GM18907 (cell line): ENCODE measurements at regions not wholly inside any gene's neighbourhood (a gene's known extent, or its start where the extent isn't known, plus 50 kb on each side); places are given as distances from the start of the nearest gene placed in this dataset.

ENCODE experiments used
- ATAC-seq: cut with Tn5 transposase; IDR thresholded peaks from one replicate; pipeline ENCODE4 v1.9.1; 2021; ENCODE audit warnings: mild to moderate bottlenecking, moderate library complexity; ENCODE audit not compliant: unreplicated experiment

GRCh38 chr6:100944644-100945043, 63.5 kb upstream of the ASCC3 start:
- no peak for ATAC-seq

GRCh38 chr6:100946021-100946540, 65.0 kb upstream of the ASCC3 start:
- ATAC-seq: no peak

DNA sequence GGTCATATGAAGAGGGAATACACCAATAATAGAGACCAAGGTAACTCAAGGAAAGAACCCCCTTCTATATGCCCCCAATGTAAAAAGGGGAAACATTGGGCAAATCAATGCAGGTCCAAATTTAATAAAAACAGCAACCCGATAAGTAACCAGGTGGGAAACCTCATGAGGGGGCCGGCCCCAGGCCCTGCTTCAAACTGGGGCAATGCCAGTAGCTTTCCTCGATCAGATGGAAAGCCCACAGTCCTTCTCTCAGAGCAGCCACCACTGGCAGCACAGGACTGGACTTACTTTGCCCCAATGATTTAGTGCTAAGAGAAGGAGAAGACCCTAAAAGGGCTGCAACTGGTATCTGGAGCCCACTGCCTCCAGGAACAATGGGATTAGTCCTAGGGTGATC, 65.6 kb upstream of the ASCC3 start:
- no peak for ATAC-seq

DNA sequence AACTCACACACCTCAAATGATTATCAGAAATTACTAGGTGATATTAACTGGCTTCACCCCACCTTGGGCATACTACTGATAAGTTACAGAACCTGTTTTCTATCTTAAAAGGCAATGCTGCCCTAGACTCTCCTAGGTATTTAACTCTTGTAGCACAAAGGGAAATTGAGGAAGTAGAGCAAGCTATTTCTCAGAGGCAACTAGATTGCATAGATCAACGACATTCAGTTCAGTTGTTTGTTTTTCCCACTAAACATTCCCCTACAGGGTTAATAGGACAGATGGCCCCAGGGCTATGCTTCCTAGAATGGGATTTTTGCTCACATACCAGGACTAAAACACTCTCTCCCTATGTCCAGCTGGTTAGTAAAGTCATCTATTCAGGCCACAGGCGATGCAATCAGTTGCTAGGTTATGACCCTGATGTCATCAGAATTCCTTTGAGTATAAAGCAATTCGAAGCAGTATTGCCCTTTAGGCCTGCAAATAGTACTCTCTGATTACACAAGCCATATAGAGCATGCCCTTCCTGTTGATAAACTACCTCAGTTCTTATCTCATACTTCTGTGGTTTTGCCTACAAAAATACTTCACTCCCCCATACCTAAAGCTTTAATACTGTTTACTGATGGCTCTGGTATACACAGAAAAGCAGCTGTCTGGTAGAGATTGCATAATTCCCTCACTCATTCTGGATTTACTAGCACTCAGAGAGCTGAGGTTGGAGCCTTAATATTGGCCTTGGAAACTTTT, 67.4 kb upstream of the ASCC3 start:
- no peak for ATAC-seq

DNA sequence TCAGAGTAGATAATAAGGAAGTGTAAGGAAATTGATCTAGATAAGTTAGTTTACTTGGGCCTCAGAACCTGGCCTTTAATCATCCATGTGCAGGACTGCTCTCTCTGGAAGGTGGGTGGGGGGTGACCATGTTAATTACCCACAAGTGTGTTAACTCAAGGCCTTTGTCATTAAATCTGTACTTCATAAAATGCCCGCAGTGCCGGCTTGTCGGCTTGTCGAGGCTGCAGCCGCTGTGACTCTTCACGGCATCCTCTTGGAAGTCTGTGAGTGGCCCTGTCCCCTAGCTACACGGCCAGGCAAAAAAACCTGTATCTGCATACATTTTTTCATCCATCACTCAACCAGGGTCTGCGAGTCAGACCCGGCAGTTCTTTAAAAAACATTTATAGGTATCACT, 70.9 kb upstream of the ASCC3 start:
- ATAC-seq: no peak

GRCh38 chr6:100959280-100959679, 78.2 kb upstream of the ASCC3 start:
- no peak for ATAC-seq

- ATAC-seq: no peak
These were observed 81.3 kb upstream of the ASCC3 start for GRCh38 chr6:100962466-100962865.

DNA sequence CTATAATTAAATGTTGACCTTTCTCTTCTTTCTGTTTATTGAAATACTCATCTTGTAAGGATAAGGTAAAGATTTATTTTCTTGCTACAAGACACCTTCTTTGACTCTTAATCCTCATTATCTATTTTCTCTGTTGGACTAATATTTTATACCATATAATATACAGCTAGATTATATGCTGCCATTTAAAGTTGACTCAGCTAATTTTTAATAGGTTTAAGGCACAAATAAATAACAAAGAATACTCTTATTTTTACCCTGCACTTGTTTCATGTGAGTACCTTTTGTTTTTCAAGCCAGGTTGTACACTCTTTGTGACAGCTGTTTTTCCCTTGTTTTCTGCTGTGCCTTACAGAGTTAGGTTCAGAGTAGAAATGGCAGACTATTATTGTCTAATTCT, 83.9 kb upstream of the ASCC3 start:
- no peak for ATAC-seq

- ATAC-seq: no peak
These were observed 87.8 kb upstream of the ASCC3 start for GRCh38 chr6:100968949-100969348.

- ATAC-seq: no peak
These were observed 98.1 kb upstream of the ASCC3 start for GRCh38 chr6:100979267-100979666.

GRCh38 chr6:100980949-100981348, 99.8 kb upstream of the ASCC3 start:
- ATAC-seq: no peak

GRCh38 chr6:100986921-100987320, 105.8 kb upstream of the ASCC3 start:
- no peak for ATAC-seq

- no peak for ATAC-seq
These were observed 106.4 kb upstream of the ASCC3 start for GRCh38 chr6:100987556-100987955.

DNA sequence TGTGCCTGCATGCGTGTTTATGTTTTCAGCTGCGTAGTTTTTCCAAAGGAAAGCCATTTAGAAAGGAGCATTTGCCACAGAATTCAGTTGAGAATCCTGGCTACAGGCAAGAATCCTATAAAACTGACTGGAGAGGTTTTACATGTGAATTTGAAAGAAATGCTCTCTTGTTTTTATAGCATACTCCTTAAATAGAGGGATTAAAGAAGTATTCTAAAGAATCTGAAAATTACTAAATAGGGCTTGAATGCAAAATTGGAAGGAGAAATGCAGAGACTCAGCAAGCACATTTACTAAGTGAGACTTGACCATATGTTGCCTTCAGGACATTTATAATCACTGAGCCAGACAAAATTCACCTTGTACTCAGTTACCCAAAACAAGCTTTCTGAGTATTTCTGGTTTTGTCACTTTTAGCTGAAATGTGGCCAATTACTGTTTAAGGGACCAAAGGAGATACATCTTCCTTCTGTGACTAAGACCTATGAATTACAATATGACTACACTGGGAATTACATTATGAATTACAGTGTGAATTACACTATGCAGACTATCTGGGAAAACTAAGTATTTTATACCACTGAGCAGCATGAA, 107.4 kb upstream of the ASCC3 start:
- ATAC-seq: no peak

GRCh38 chr6:100990070-100990469, 108.9 kb upstream of the ASCC3 start:
- ATAC-seq: no peak

GRCh38 chr6:100996409-100996808, 115.3 kb upstream of the ASCC3 start:
- no peak for ATAC-seq

- ATAC-seq: no peak
These were observed 117.0 kb upstream of the ASCC3 start for GRCh38 chr6:100998111-100998510.

DNA sequence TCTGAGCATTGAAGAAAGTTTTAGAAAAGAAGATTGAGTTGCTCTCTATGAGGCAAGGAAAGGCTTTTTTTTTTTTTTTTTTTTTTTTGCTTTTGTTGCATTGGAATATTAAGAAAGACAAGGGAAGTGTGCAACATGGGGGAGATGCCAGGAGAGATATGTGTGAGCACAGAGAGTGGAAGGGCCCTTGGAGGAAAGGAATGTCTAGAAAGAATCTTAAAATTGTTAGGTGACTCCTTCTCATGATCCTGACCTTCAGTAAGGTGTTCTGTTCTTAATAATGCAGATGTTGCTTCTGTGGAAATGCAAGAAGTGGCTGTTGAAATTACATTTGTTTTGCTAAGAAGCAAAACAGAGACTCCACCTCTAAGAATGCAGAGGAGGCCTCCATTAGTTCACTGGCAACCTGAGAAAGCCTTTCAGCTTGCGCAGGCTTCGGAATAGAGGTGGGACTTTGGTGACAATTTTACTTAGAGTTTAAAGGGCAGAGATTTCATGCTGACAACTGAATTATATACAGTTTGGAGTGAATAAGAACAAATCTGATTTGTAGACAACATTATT, 118.0 kb upstream of the ASCC3 start:
- no peak for ATAC-seq

GRCh38 chr6:101000341-101000740, 119.2 kb upstream of the ASCC3 start:
- no peak for ATAC-seq

GRCh38 chr6:101001012-101001411, 119.9 kb upstream of the ASCC3 start:
- ATAC-seq: no peak

GRCh38 chr6:101001607-101002006, 120.5 kb upstream of the ASCC3 start:
- no peak for ATAC-seq

- no peak for ATAC-seq
These were observed 121.9 kb upstream of the ASCC3 start for GRCh38 chr6:101003075-101003474.
